Sigmoid colon (tissue), 4 donors: ENCODE measurements at regions not wholly inside any gene's neighbourhood (a gene's known extent, or its start where the extent isn't known, plus 50 kb on each side); places are given as distances from the start of the nearest gene placed in this dataset.

Source experiments
- EP300 ChIP-seq, 4 donors: sonication (generic); formaldehyde crosslinking; IDR thresholded peaks; one replicate each; pipeline ENCODE4 v1.6.1; 2017; ENCODE audit warnings: antibody characterized with exemption in 4 of 4
- POLR2AphosphoS5 ChIP-seq, 4 donors: sonication (generic); formaldehyde crosslinking; IDR thresholded peaks; one replicate each; pipeline ENCODE4 v1.6.1; 2017; ENCODE audit warnings: antibody characterized with exemption in 4 of 4
- TF ChIP-seq, protein P1 (sequence below), 4 experiments: fragments of 450-650 bp in 3 of 4; fragments of 200-600 bp in 1 of 4; IDR thresholded peaks; one replicate each; pipeline ENCODE4 v1.5.1; 2016 to 2019; ENCODE audit warnings: antibody characterized with exemption in 4 of 4, mild to moderate bottlenecking in 3 of 4, moderate library complexity in 2 of 4

DNA sequence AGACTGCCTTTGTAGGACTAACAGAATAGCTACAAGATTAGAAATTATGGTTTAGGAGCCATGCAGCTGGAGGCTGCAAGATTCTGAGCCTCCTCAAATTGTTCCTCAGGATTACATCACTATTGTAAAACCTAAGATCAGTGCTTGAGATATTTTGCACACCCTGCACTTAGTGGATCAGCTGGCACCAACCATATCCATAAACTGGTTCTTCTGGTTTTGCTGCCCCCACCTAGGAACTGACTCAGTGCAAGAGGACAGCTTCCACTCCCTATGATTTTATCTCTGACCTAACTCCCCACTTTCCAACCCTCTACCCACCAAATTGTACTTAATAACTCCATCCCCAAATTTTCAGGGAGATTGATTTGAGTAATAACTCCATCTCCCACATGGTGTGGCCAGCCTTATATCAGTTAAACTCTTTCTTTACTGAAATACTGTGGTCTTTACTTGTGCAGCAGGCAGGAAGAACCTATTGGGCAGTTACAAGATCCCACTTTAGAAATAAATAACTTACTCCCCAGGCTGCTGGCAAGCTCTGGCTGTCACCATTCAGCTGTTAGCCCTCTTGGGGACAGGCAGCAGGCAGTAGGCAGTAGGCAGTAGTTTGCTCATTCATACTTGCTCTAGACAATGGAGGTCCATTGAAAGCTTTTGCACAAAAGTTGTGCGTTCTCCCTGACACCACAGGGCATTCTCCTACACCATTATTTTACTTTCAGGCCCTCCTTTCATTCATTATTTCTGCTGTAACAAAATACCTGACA, 119.0 kb downstream of the SLC17A6 start:
- TF ChIP-seq, protein P1, sequence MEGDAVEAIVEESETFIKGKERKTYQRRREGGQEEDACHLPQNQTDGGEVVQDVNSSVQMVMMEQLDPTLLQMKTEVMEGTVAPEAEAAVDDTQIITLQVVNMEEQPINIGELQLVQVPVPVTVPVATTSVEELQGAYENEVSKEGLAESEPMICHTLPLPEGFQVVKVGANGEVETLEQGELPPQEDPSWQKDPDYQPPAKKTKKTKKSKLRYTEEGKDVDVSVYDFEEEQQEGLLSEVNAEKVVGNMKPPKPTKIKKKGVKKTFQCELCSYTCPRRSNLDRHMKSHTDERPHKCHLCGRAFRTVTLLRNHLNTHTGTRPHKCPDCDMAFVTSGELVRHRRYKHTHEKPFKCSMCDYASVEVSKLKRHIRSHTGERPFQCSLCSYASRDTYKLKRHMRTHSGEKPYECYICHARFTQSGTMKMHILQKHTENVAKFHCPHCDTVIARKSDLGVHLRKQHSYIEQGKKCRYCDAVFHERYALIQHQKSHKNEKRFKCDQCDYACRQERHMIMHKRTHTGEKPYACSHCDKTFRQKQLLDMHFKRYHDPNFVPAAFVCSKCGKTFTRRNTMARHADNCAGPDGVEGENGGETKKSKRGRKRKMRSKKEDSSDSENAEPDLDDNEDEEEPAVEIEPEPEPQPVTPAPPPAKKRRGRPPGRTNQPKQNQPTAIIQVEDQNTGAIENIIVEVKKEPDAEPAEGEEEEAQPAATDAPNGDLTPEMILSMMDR (IDR thresholded peaks at IDR 0.05), result no peak
- TF ChIP-seq POLR2AphosphoS5 (IDR thresholded peaks at IDR 0.05) (no peak), EP300 (IDR thresholded peaks at IDR 0.05) (no peak)
